NCI-H1105 treated with DMSO at 0.1 percent for 48 hours (cell line): ENCODE measurements at regions not wholly inside any gene's neighbourhood (a gene's known extent, or its start where the extent isn't known, plus 50 kb on each side); places are given as distances from the start of the nearest gene placed in this dataset.

Experiments used
- DNase-seq: peaks from one replicate; lab custom pipeline; 2025; lab: John Stamatoyannopoulos, UW

DNA sequence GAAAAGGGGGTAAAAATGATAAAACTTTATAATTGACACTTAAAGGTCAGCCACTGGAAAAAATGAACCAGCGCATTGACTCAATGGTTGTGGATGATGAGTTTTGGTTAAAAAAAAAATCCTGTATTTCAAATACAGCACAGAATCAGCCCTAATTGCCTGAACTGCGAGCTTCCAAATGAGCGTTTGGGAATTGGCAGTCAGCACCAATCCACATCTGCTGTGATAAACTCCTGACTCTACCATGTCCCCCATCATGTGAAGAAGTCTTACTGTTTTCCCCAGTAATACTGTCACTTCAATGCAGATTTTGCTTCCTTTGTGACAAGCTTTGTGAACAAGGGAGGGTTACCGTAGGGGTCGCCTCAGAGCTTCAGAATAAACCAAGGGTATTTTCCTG is 235.4 kb downstream of the EBLN2 start:
- no peak for DNase-seq

DNA sequence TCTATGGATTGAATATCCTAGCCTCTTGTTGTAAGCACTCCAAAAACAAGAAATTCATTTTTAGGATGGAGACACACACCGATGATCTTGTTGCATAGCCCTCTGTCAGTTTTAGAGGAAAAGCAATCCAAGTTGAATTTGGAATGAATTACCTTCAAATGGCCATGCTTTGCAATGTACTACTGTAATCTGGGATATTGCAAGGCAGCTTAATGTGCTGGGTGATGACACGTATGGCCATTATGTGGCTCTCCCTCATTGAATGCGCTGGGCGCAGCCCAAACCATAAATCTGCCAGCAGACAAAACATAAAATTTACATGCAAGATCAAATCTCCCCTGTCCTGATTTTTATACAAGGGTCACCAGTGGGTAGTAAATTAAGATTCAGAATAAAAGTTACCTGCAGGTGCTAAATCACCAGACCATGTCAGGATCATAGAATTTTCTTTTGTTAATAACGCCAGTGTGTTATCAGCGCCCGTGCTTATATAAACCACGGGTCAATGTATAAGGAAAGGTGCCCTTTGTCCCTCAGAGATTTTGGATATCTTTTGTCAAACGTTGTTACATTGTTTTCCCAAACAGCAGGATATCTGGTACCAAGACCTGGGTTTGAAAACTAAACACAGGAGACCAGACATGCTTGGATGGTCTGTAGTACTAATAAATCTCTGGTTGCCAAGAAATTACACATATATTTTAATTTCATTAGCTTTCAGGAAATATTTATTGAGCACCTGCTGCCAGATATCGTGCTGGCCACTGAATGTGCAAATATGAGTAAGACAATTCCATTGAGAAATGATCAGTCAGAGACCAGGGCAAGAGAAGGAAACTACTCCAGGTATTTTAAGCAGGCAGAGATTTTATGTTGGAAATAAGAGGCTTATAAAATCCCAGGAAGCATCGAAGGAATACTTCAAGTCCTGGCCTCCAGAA is 237.1 kb downstream of the EBLN2 start:
- DNase-seq = peak; percentile 37

DNA sequence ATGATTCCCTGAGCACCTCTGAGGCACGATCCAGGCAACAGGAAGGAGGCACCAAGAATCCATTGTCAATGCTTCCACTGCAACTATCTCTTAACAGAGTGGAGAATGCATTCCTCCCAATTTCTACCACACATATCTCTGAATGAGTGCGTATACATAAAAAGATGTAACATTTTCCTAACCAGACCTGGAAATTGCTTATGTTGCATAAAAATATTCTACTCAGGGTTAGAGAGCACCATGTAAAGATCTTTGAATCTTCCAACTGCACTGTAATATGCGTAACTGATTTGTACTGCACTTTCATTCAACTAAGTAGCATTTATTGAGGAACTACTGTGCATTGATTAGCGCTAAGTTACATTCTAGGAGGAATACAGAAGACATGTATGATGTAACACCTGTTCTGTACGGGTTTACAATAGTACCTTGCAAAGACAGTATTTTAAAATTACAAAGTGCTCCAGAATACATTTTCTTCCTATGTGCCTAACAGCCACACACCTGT is 237.8 kb downstream of the EBLN2 start:
- no peak for DNase-seq

DNA sequence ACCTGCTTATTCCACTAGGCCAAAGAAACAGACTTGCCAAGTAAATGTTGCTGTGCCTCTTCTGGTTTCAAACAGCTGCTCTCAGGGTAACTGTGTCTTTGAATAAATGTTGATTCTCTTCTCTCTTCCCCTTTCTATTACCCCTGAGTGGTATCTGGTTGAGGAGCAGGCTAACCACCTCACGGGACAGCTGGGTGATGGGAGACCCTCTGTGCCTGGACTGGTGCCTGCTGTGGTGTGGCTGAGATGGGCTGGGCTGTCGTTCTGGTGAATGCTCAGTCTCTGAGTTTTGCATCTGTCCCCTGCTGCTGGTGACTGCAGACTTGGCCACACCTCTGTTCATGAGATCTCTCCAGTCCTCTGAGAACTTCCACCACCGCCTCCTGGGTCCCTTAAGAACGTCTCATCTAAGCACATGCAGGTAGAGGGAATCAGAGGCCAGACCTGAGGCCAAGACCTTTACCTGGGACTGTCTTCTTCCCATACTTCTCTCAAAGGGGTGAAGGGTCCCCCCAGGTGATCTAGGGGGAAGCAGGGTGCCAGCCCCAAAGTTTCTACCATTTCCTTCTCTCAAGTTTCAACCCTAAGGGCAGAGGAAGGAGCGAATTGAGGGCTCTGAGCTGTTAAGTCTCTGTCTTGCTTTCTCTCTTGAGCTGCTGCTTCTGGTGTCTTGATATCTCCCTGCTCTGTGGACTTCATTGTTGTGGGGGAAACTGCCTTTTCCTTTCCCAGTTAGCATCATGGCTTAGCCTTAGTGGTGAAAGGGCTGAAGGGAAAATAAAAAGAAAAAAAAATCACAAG is 252.9 kb downstream of the EBLN2 start:
- no peak for DNase-seq

DNA sequence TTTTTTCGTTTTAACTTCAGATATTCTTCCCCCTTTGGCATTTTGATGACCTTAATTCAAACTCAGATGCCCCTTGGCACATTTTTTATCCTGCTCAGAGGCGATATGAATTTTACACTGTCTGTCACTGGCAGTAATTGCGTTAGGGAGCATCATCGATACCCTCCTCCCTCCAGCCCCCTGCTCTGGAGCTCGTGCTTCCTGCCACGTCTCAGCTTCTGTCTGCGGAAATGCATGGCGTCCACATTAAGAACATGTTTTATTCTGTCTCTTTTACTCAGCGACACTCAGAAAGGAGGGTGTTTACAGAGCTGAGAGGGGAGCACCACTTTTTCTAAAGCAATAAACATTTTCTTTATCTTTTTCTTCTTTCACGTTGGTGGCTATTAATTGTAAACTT is 254.2 kb downstream of the EBLN2 start:
- no peak for DNase-seq

DNA sequence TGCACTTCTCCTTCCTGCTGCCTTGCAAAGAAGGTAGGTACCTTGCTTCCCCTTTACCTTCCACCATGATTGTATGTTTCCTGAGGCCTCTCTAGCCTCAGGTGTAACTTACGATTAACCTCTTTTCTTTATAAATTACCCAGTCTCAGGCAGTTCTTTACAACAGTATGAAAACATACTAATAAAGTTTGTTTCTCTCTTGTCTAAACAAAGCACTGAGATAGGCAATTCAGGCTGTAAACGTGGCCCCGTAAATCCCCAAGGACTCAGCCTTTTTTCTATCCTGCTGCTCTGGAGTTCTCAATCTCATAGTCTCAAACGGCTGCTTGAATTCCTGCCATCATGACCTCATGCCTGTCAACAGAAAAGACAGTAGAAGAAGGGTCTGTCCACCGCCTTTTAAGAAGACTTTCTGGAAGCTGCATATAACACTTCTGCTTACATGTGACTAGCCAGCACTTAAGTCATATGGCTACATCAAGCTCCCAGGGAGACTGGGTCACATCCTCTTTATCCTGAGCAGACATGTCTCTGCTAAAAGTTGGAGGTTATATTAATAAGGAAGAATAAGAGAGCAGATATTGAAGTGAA is 257.8 kb downstream of the EBLN2 start:
- DNase-seq = no peak

DNA sequence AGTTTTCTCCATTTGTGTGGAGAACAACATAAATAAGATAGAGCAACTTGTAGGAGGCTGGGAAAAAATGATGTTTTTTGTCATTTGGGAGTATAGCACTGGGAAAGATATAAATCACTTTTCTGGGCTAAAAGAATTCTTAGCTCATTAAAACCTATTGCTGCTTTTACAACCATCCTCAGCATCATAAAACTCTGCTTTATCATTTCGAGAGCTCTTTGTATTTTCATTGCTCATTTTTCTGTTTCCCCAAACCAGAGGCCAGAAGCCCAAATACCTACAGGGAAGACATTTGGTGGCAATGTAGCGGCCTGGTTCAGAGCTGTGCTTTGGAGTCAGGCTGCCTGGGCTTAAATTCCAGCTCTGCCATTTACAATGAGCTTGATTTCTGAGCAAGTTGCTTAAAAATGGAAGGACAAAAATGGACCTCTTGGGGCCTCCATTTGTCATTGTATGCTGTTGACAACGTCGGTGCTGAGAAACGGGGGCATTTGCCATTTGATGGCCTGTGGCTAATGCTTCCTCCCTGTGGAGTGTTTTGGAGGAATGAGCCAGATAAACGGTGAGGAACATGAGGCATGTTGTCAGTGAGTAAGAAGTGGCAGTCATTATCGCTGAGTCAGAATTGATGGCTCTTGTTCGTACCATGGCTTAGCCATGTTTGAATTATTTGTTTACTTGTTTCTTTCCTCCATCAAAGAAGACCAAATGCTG is 260.0 kb downstream of the EBLN2 start:
- no peak for DNase-seq

DNA sequence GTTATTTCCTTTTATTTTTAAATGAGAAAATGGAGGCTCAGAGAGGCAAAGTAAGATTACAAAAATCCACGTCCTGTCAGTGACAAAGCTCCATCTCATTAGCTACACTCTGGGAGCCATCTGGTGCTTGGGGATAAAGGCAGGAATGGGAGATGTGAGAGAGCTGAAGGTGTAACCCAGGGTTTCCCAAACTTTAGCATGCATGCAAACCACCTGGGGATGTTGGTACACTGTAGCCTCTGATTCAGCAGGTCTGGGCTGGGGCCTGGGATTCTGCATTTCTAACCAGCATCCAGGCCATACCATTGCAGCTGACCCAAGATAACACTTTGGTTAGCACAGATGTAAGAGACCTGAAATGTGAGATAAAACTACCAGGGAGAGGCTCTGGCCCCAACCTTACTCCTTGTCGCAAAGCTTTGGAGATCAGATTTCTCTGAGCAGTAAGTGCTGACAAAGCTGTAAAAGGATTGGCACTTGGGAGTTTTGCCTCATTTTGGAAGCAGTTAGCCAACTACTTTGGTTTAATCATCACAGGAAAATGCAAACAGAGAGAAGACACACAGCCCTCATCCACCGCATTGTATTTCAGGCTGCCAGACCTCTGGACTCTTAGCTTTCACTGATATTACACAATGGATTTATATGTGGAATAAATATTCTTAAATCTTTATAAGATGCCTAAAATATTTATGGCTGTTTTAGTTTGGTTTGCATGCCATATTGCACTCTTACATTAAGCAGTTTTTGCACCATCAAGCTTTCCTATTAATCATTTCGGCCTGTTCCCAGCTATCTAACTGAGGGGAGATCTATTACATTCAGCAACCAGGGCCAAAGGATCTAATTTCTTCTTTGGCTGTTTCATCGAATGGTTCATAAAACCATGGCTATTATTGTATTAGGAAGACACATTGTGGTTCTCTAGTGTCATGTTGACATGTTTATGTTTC is 263.0 kb downstream of the EBLN2 start:
- DNase-seq = peak; percentile 2

DNA sequence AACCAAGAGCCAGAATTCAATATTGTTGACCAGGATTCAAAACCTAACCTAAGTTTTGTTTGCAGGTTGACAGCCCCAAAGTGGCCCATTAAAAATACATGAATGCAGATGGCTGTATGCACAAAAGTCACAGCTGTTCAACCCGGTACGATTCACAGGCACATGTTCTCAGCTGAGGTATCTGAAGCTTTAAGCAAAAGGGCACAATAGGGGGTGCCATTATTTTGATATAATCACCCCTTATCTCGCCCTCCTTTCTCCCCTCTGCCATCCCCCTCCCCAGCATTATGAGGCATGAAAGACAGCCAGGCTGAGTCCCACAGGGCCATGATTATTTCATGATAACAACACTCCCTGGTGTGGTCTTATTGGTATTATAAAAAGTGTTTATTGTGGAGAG is 264.9 kb downstream of the EBLN2 start:
- no peak for DNase-seq

DNA sequence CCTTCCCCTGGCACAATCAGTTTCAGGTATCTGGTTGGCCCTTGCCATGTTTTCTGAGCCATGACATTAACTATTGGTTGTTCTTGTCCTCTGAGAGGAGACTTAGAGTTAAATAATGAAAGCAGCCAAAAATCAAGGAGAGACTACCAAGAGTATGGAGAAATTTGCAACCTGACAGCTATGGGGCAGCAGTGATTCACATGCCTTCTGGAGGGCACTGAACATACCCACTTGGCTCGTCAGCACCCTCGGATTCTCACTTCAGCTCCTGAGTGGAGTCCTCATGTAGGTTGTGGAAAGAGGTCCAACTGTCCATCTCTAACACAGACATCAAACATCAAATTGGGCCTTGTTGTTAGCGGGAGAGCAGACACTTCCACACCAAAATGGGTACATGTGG is 265.6 kb downstream of the EBLN2 start:
- no peak for DNase-seq
